BE2C (cell line): ENCODE measurements at regions not wholly inside any gene's neighbourhood (a gene's known extent, or its start where the extent isn't known, plus 50 kb on each side); places are given as distances from the start of the nearest gene placed in this dataset.

ENCODE experiments used
- DNase-seq: peaks from one replicate; pipeline ENCODE4 v3.0.0-alpha.2; 2020
- H3K27me3 ChIP-seq: fragments of 250-450 bp; sonication (Bioruptor Pico); 2 replicates; pipeline ENCODE4 v1.5.1; 2020; ENCODE audit warnings: mild to moderate bottlenecking
- H3K36me3 ChIP-seq: fragments of 250-450 bp; sonication (Bioruptor Pico); 2 replicates; pipeline ENCODE4 v1.5.1; 2020; ENCODE audit warnings: mild to moderate bottlenecking
- H3K4me1 ChIP-seq: fragments of 250-450 bp; sonication (Bioruptor Pico); 2 replicates; pipeline ENCODE4 v1.5.1; 2020
- H3K4me3 ChIP-seq: 2 replicates; pipeline ENCODE4 v1.5.1; 2011; ENCODE audit warnings: low read depth, low read length
- H3K9me3 ChIP-seq: fragments of 250-450 bp; sonication (Bioruptor Pico); 2 replicates; pipeline ENCODE4 v1.5.1; 2020
- TF ChIP-seq, protein P1 (sequence below): IDR thresholded peaks from 2 replicates; pipeline ENCODE4 v1.5.1; 2012; ENCODE audit warnings: mild to moderate bottlenecking, low read depth, low read length

DNA sequence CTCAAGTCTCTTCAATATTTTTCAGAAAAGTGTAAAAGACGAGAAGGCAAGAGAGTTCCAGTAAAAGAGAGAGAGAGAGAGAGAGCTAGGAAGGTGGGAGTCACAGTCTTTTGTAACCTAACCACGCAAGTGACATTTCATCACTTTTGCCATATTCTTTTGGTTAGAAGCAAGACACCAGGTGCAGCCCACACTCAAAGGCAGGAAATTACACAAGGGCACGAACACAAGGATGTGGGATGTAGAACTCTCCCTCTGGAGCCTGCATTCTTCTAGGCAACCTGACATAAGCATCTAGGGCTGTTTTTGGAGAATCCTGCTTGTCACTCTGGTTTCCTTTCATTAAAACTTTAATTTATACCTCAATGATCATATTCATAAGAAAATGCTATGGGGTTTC lies 1213.1 kb downstream of the DNAJB9 start:
- Histone ChIP-seq H3K36me3 (no peaks in the 10 kb centered on the region), H3K27me3 (no peaks in the 10 kb centered on the region), H3K4me3 (no peak overlapping the region), H3K9me3 (no peaks in the 10 kb centered on the region), H3K4me1 (peaks cover 9% of the 10 kb centered on the region)
- no peak for DNase-seq
- TF ChIP-seq, protein P1, sequence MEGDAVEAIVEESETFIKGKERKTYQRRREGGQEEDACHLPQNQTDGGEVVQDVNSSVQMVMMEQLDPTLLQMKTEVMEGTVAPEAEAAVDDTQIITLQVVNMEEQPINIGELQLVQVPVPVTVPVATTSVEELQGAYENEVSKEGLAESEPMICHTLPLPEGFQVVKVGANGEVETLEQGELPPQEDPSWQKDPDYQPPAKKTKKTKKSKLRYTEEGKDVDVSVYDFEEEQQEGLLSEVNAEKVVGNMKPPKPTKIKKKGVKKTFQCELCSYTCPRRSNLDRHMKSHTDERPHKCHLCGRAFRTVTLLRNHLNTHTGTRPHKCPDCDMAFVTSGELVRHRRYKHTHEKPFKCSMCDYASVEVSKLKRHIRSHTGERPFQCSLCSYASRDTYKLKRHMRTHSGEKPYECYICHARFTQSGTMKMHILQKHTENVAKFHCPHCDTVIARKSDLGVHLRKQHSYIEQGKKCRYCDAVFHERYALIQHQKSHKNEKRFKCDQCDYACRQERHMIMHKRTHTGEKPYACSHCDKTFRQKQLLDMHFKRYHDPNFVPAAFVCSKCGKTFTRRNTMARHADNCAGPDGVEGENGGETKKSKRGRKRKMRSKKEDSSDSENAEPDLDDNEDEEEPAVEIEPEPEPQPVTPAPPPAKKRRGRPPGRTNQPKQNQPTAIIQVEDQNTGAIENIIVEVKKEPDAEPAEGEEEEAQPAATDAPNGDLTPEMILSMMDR, result no peak

DNA sequence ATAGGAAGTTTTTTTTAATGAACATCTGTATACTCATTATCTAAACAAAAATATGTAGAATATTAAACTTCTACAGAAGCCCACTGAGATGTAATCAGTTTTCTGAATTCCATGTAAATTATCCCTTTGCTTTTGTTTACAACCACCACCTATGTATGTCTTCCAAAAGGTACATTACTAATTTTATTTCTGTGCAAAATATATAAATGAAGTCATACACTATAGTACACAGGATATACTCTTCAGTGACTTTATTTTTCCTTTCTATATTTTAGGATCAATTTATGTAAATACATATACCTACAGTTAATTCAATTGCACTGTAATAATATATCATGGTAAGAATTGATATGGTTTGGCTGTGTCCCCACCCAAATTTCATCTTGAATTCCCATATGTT lies 1236.9 kb downstream of the DNAJB9 start:
- Histone ChIP-seq H3K9me3 (no peaks in the 10 kb centered on the region; the same call in 1 of the 2 replicates), H3K4me1 (no peaks in the 10 kb centered on the region), H3K36me3 (no peaks in the 10 kb centered on the region), H3K27me3 (no peaks in the 10 kb centered on the region), H3K4me3 (no peak overlapping the region)
- TF ChIP-seq, protein P1, result no peak
- DNase-seq, result no peak

DNA sequence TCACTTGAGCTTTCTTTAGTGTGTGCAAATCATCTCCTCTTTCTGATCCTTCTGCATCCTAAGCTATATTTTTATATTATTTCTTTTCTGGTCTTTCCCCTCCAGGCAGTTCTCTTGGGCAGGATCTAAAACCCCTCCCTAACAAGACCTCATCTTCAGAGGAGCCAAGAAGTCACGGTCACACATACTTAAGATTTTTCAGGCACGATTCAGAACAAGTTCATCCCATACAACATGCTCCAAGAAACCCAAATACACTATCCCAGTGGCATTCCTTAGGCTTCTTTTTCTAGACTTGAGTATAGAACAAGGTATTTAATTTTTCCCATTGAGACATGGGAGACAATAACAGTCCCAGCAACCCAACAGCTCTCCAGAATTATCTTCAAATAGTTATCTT lies 1251.5 kb downstream of the DNAJB9 start:
- DNase-seq, result no peak
- H3K27me3 ChIP-seq, result no peaks in the 10 kb centered on the region
- no peak overlapping the region for H3K4me3 ChIP-seq
- no peaks in the 10 kb centered on the region for H3K4me1 ChIP-seq
- no peaks in the 10 kb centered on the region for H3K9me3 ChIP-seq
- TF ChIP-seq, protein P1, result no peak
- no peaks in the 10 kb centered on the region for H3K36me3 ChIP-seq

DNA sequence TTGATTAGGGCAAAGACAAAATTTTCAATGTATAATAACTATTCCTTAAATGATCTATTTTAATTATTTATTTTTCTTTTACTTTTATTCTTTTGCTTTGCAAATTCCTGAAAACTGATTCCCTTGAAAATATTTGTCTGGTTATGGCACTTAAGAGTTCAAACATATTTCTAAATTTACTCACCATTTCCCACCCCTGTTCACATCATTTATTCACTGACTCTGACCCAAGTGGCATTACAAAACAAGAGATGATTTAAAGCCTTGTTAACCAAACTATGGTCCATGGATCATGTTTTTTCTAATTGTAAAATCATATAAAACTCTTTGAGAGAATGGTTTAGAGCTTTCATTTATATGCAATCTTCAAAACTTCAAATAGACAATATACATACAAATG lies 1256.1 kb upstream of the LRRN3 start:
- TF ChIP-seq, protein P1, result no peak
- Histone ChIP-seq H3K36me3 (no peaks in the 10 kb centered on the region), H3K27me3 (no peaks in the 10 kb centered on the region), H3K4me3 (no peak overlapping the region), H3K4me1 (peaks cover 14% of the 10 kb centered on the region), H3K9me3 (peaks cover 2% of the 10 kb centered on the region; the same call in 1 of the 2 replicates)
- no peak for DNase-seq

DNA sequence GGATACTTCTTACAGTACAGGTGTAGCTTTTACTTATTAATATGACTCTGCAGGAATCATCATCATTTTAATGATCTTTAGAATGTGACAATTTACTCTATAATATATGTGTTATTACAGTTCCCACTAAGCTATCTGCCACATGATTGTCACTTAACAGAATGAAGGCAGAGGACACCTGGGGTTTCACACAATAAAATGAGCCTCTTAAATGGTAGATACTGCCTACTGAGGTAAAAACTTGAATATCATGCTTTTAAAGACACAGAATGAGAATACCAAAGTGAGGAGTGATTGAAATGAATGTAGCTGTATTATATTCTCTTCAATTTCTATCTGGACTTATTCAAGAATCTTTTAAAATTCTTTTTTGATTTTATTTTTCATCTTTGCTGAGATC lies 1255.3 kb upstream of the LRRN3 start:
- Histone ChIP-seq H3K9me3 (peaks cover 2% of the 10 kb centered on the region; the same call in 1 of the 2 replicates), H3K36me3 (no peaks in the 10 kb centered on the region), H3K4me1 (peaks cover 13% of the 10 kb centered on the region), H3K4me3 (no peak overlapping the region), H3K27me3 (no peaks in the 10 kb centered on the region)
- TF ChIP-seq, protein P1, result no peak
- no peak for DNase-seq

DNA sequence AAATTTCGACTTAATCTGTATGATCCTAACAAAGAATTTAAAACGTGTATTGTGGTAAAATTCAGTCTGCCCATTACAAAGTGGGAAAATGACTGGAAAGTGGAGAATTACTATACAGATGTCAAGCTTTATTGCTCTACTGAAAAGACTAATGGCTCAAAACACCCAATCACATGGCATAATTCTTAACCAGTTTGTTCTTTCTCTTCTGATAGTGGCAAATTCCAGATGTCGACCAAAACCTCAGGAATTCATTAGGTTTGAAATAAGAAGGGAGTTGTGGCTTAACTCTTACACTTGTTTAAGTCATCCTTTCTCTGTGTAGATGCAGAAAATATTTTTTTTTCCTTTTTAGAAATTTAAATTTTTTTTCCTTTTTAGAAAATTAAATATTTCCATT lies 1254.9 kb upstream of the LRRN3 start:
- no peaks in the 10 kb centered on the region for H3K36me3 ChIP-seq
- peaks cover 8% of the 10 kb centered on the region for H3K4me1 ChIP-seq
- H3K4me3 ChIP-seq, result no peak overlapping the region
- DNase-seq, result no peak
- H3K27me3 ChIP-seq, result no peaks in the 10 kb centered on the region
- TF ChIP-seq, protein P1, result no peak
- H3K9me3 ChIP-seq, result peaks cover 2% of the 10 kb centered on the region; the same call in 1 of the 2 replicates
